SHP77 (cell line): ENCODE measurements at regions not wholly inside any gene's neighbourhood (a gene's known extent, or its start where the extent isn't known, plus 50 kb on each side); places are given as distances from the start of the nearest gene placed in this dataset.

ENCODE experiments used
- DNase-seq, 2 experiments: peaks; one replicate each; lab custom pipeline; 2025; lab: John Stamatoyannopoulos, UW

DNA sequence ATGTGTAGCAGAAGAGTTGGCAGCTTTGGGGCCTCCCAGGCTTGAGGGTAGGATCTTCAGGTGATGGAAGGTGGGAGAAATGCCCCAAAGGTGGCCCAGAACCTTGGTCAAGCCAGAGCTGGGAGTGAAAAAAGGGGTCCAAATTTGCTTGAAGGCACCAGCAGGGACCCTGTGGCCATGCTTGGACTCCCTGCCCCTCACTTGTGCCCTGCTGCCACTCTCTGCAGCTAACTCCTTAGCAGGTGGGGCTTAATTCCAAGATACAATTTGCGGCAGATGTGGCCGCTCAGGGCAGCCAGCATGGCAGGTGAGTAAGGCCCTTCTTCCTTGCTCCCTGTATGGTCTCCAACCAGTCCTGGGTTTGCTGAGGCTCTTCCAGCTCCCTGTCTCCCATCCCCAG is 51.3 kb upstream of the ADRA1D start:
- no peak for DNase-seq

- no peak for DNase-seq
Measured at GRCh38 chr20:4299773-4300172, 50.7 kb upstream of the ADRA1D start.

DNA sequence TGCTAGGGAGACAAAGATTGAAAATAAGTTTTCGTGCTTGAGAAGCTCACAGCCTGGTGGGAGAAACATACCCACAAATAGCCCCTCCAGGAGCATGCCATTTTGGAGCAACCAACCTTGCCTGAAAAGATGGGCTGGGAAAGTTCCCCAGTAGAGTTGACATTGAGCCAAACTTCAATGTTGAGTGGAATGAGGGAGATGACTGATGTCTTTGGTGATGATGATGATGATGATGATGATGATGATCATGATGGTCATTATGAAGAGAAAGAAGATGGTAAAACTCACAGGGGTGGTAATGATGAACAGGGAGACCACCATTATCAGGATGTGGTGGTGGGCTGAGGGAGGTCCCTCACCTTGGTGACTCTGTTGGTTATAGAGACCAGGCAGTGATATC is 50.1 kb upstream of the ADRA1D start:
- DNase-seq: no peak
